KOPT-K1 (cell line): ENCODE measurements at regions not wholly inside any gene's neighbourhood (a gene's known extent, or its start where the extent isn't known, plus 50 kb on each side); places are given as distances from the start of the nearest gene placed in this dataset.

Experiments used
- H3K27ac ChIP-seq: fragments of 200-600 bp; sonication (generic); 2 replicates; pipeline ENCODE4 v1.5.1; 2016; ENCODE audit warnings: antibody characterized with exemption, mild to moderate bottlenecking, low read depth, low read length; ENCODE audit not compliant: poor library complexity, severe bottlenecking
- H3K36me3 ChIP-seq: fragments of 200-600 bp; sonication (generic); 2 replicates; pipeline ENCODE4 v1.5.1; 2017; ENCODE audit warnings: antibody characterized with exemption, mild to moderate bottlenecking, low read length, moderate library complexity; ENCODE audit not compliant: insufficient read depth
- H3K9me3 ChIP-seq: fragments of 200-600 bp; sonication (generic); 2 replicates; pipeline ENCODE4 v1.5.1; 2017; ENCODE audit warnings: antibody characterized with exemption, low read length, mild to moderate bottlenecking; ENCODE audit not compliant: insufficient read depth, poor library complexity, severe bottlenecking

GRCh38 chr5:82622711-82623514, 344.8 kb upstream of the RPS23 start:
- no peak overlapping the region for H3K27ac ChIP-seq
- H3K36me3 ChIP-seq: no peaks in the 10 kb centered on the region
- H3K9me3 ChIP-seq: peaks cover 11% of the 10 kb centered on the region

GRCh38 chr5:82622205-82622604, 344.1 kb upstream of the RPS23 start:
- no peaks in the 10 kb centered on the region for H3K36me3 ChIP-seq
- no peak overlapping the region for H3K27ac ChIP-seq
- H3K9me3 ChIP-seq: peaks cover 11% of the 10 kb centered on the region

- Histone ChIP-seq H3K9me3 (peaks cover under 1% of the 10 kb centered on the region), H3K36me3 (no peaks in the 10 kb centered on the region), H3K27ac (peak overlapping the region; percentile 41)
Observed at GRCh38 chr5:82620957-82621600, 342.9 kb upstream of the RPS23 start.

- no peak overlapping the region for H3K27ac ChIP-seq
- H3K9me3 ChIP-seq: no peaks in the 10 kb centered on the region
- H3K36me3 ChIP-seq: no peaks in the 10 kb centered on the region
Observed at GRCh38 chr5:82619097-82619496, 340.9 kb upstream of the RPS23 start.

GRCh38 chr5:82614706-82615105, 336.6 kb upstream of the RPS23 start:
- H3K27ac ChIP-seq: no peak overlapping the region

GRCh38 chr5:82613891-82614290, 335.7 kb upstream of the RPS23 start:
- Histone ChIP-seq H3K36me3 (no peaks in the 10 kb centered on the region), H3K27ac (no peak overlapping the region), H3K9me3 (peaks cover 15% of the 10 kb centered on the region)

More at GRCh38 chr5:82614706-82615105, 336.6 kb upstream of the RPS23 start:
- Histone ChIP-seq H3K36me3 (no peaks in the 10 kb centered on the region), H3K9me3 (peaks cover 9% of the 10 kb centered on the region)

GRCh38 chr5:82610686-82611085, 332.5 kb upstream of the RPS23 start:
- Histone ChIP-seq H3K9me3 (peaks cover 15% of the 10 kb centered on the region), H3K27ac (no peak overlapping the region), H3K36me3 (no peaks in the 10 kb centered on the region)

- Histone ChIP-seq H3K27ac (no peak overlapping the region), H3K36me3 (no peaks in the 10 kb centered on the region), H3K9me3 (peaks cover 6% of the 10 kb centered on the region)
Observed at GRCh38 chr5:82605441-82605973, 327.4 kb upstream of the RPS23 start.

GRCh38 chr5:82603033-82603987, 325.2 kb upstream of the RPS23 start:
- Histone ChIP-seq H3K27ac (no peak overlapping the region), H3K36me3 (no peaks in the 10 kb centered on the region), H3K9me3 (no peaks in the 10 kb centered on the region)

- H3K9me3 ChIP-seq: no peaks in the 10 kb centered on the region
- no peak overlapping the region for H3K27ac ChIP-seq
- no peaks in the 10 kb centered on the region for H3K36me3 ChIP-seq
Observed at GRCh38 chr5:82601861-82602260, 323.7 kb upstream of the RPS23 start.

- H3K27ac ChIP-seq: peak overlapping the region; percentile 27
- no peaks in the 10 kb centered on the region for H3K36me3 ChIP-seq
- H3K9me3 ChIP-seq: no peaks in the 10 kb centered on the region
Observed at GRCh38 chr5:82601077-82601476, 322.9 kb upstream of the RPS23 start.

- Histone ChIP-seq H3K36me3 (no peaks in the 10 kb centered on the region), H3K27ac (no peak overlapping the region), H3K9me3 (no peaks in the 10 kb centered on the region)
Observed at GRCh38 chr5:82599692-82600091, 321.5 kb upstream of the RPS23 start.

GRCh38 chr5:82599030-82599429, 320.9 kb upstream of the RPS23 start:
- H3K27ac ChIP-seq: no peak overlapping the region
- H3K36me3 ChIP-seq: no peaks in the 10 kb centered on the region
- H3K9me3 ChIP-seq: no peaks in the 10 kb centered on the region

- Histone ChIP-seq H3K27ac (no peak overlapping the region), H3K36me3 (no peaks in the 10 kb centered on the region), H3K9me3 (no peaks in the 10 kb centered on the region)
Observed at GRCh38 chr5:82597437-82597836, 319.3 kb upstream of the RPS23 start.

GRCh38 chr5:82596451-82596850, 318.3 kb upstream of the RPS23 start:
- Histone ChIP-seq H3K27ac (no peak overlapping the region), H3K9me3 (no peaks in the 10 kb centered on the region)

More at GRCh38 chr5:82596451-82596850, 318.3 kb upstream of the RPS23 start:
- H3K36me3 ChIP-seq: no peaks in the 10 kb centered on the region
